ENCODE measurements at regions not wholly inside any gene's neighbourhood (a gene's known extent, or its start where the extent isn't known, plus 50 kb on each side); places are given as distances from the start of the nearest gene placed in this dataset.

DNA sequence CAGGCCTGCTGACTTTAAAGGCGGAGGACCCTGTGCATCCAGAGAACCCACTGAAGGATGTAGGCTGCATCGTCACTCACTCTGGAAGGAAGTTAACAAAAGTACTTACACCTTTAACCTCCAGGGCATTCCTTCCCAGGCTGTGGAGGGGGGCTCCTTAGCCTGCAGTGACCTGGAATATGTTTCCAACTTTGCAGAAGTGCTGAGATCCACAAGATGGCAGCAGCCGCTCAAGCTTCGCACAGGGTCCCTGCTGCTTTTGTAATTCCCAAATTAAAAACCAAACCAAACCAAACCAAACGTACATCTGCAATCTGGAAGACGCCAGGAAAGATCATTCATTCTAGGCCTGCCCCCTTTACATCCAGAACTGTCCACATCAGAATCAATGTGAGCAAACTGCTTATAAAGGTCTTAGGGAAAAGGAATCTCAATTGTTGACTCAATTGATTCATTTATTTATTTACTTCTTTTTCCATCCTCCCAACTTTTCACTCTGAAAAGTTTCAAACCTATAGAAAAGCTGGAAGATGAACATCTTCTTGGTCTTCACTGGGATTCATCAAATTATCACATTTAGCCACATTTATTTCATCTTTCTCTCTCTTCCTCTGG lies 70.5 kb upstream of the KLHL25 start:
- H3K27ac ChIP-seq: peak overlapping the region; percentile 45
- TF ChIP-seq, protein P1, sequence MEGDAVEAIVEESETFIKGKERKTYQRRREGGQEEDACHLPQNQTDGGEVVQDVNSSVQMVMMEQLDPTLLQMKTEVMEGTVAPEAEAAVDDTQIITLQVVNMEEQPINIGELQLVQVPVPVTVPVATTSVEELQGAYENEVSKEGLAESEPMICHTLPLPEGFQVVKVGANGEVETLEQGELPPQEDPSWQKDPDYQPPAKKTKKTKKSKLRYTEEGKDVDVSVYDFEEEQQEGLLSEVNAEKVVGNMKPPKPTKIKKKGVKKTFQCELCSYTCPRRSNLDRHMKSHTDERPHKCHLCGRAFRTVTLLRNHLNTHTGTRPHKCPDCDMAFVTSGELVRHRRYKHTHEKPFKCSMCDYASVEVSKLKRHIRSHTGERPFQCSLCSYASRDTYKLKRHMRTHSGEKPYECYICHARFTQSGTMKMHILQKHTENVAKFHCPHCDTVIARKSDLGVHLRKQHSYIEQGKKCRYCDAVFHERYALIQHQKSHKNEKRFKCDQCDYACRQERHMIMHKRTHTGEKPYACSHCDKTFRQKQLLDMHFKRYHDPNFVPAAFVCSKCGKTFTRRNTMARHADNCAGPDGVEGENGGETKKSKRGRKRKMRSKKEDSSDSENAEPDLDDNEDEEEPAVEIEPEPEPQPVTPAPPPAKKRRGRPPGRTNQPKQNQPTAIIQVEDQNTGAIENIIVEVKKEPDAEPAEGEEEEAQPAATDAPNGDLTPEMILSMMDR (conservative IDR thresholded peaks at IDR 0.05): peak; percentile 98

GRCh38 chr15:85867250-85867649 lies 72.5 kb upstream of the KLHL25 start:
- H3K27ac ChIP-seq: no peak overlapping the region
- TF ChIP-seq, protein P1 (conservative IDR thresholded peaks at IDR 0.05): no peak

DNA sequence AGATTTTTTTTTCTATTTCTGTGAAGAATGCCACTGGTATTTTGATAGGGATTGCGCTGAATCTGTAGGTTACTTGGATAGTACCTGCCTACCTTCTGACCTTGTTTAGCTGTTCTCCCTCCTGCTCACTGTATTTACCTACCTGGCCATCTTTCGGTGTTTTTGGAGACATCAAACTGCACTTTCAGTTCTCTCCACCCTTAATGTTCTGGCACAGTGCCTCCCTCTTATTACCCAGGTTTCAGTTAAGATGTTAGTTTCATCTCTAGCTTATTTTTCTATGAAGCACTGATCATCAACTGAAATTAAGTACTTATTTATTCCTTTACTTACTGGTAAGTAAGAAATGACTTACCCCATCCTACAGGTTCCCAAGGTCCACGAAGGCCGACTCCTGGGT lies 74.4 kb upstream of the KLHL25 start:
- no peak overlapping the region for H3K27ac ChIP-seq
- TF ChIP-seq, protein P1 (conservative IDR thresholded peaks at IDR 0.05): no peak

DNA sequence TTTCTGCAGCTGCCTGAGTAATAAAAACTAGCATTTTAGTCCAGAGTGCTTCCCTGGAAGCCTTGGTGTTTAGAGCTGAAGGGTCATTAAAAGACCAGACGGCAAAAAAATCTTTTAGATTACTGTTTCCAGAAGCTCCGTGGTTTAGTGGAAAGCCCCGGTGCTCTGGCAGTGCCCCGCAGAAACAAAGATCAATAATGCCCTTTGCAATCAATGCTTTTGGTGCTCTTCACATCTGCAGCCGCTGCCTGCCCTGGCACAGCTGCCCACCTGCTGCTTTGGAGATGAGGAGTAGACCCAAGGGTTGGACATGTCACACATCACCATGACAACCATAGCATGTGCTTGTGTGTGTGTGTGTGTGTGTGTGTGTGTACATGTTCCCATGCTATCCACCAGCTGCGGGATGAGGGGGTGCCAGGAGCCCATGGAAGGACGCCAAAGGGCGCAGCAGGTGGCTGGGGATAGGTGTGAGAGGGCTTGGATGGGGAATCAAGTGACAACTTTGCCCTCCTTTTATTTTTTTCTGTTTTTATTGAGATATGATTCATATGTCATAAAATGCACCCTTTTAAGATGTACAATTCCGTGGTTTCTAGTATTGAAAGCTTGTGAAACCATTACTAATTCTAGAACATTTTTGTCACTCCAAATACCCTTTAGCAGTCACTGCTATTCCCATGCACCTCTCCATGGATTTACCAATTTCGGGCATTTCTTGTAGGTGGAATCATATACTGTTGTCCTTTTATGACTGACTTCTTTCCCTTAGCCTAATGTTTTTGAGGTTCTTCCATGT lies 75.7 kb upstream of the KLHL25 start:
- TF ChIP-seq, protein P1 (conservative IDR thresholded peaks at IDR 0.05): no peak
- H3K27ac ChIP-seq: no peak overlapping the region

DNA sequence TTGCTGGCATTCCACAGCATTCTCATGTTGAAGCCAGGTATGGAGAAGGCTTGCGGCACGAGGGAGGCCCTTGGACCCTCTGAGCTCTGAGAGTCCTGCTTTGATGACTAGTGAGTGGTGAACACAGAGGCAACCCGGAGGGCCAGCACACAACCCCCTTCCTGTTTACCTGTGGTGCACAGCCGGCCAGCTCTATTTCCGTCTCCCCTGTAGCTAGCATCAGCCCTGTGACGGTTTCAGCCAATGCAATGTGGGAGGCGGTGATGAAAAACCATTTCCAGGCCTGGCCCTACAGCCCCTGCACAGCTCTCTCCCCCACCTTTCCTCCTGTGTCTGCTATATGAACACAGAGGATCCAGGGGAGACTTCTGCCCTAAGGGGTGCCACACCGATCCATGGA lies 76.8 kb upstream of the KLHL25 start:
- H3K27ac ChIP-seq: no peak overlapping the region
- TF ChIP-seq, protein P1 (conservative IDR thresholded peaks at IDR 0.05): no peak

DNA sequence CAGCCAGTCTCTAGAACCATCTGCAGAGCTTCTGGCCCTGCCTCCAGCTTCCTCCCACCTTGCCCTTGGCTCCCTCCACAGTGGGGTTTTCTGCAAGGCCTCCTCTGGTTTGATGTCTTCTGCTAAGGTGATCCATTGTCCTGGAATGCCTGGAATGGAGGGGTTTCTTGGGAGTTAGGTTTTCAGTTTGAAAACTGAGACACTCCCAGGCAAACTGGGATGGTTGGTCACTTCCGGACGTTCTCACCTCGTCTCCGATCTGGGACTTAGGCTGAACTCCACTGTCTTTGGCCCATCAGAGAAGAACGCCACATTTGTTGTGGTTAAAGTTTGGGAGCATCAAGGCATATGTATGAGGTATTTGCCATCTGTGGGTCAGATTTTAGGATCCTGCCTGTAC lies 77.4 kb upstream of the KLHL25 start:
- H3K27ac ChIP-seq: no peak overlapping the region
- TF ChIP-seq, protein P1 (conservative IDR thresholded peaks at IDR 0.05): no peak

- TF ChIP-seq, protein P1 (conservative IDR thresholded peaks at IDR 0.05): no peak
These were observed 79.5 kb upstream of the KLHL25 start for GRCh38 chr15:85874236-85874635.

More at GRCh38 chr15:85874236-85874635, 79.5 kb upstream of the KLHL25 start:
- H3K27ac ChIP-seq: no peak overlapping the region
